ENCODE measurements at regions not wholly inside any gene's neighbourhood (a gene's known extent, or its start where the extent isn't known, plus 50 kb on each side); places are given as distances from the start of the nearest gene placed in this dataset.

GRCh38 chr6:95923518-95923917 is 92.3 kb upstream of the FUT9 start:
- Histone ChIP-seq H3K9me3 (no peaks in the 10 kb centered on the region), H3K9ac (ENCODE audit: low read depth in 2 of 2, low read length in 2 of 2) (no peak overlapping the region), H3K27ac (no peak overlapping the region), H3K4me1 (no peaks in the 10 kb centered on the region), H3K27me3 (no peaks in the 10 kb centered on the region), H3K4me3 (no peak overlapping the region), H3K36me3 (no peaks in the 10 kb centered on the region)
- TF ChIP-seq CTCF (IDR thresholded peaks at IDR 0.05), result no peak
- DNase-seq, result no peak
- intact Hi-C loops (cut with DNase I), result no loop called here

- no peaks in the 10 kb centered on the region for H3K36me3 ChIP-seq
- H3K9me3 ChIP-seq, result no peaks in the 10 kb centered on the region
- no peaks in the 10 kb centered on the region for H3K27me3 ChIP-seq
- H3K4me3 ChIP-seq, result no peak overlapping the region
- intact Hi-C loops (cut with DNase I), result no loop called here
- TF ChIP-seq CTCF (IDR thresholded peaks at IDR 0.05), result no peak
- no peak overlapping the region for H3K27ac ChIP-seq
- no peak overlapping the region for H3K9ac ChIP-seq (ENCODE audit: low read depth in 2 of 2, low read length in 2 of 2)
- no peak for DNase-seq
- H3K4me1 ChIP-seq, result no peaks in the 10 kb centered on the region
Observed at GRCh38 chr6:95935736-95936135, 80.0 kb upstream of the FUT9 start.

- H3K27me3 ChIP-seq, result no peaks in the 10 kb centered on the region
- H3K9ac ChIP-seq (ENCODE audit: low read depth in 2 of 2, low read length in 2 of 2), result no peak overlapping the region
- no peaks in the 10 kb centered on the region for H3K36me3 ChIP-seq
- no peaks in the 10 kb centered on the region for H3K4me1 ChIP-seq
- H3K4me3 ChIP-seq, result no peak overlapping the region
- DNase-seq, result no peak
- no peak overlapping the region for H3K27ac ChIP-seq
- intact Hi-C loops (cut with DNase I), result no loop called here
- TF ChIP-seq CTCF (IDR thresholded peaks at IDR 0.05), result no peak
- no peaks in the 10 kb centered on the region for H3K9me3 ChIP-seq
Observed at GRCh38 chr6:95946906-95947305, 68.9 kb upstream of the FUT9 start.

- Histone ChIP-seq H3K9me3 (no peaks in the 10 kb centered on the region), H3K27ac (no peak overlapping the region), H3K27me3 (no peaks in the 10 kb centered on the region), H3K4me1 (no peaks in the 10 kb centered on the region), H3K4me3 (no peak overlapping the region), H3K9ac (ENCODE audit: low read depth in 2 of 2, low read length in 2 of 2) (no peak overlapping the region), H3K36me3 (no peaks in the 10 kb centered on the region)
- TF ChIP-seq CTCF (IDR thresholded peaks at IDR 0.05), result no peak
- intact Hi-C loops (cut with DNase I), result no loop called here
- no peak for DNase-seq
Observed at GRCh38 chr6:95948324-95948723, 67.5 kb upstream of the FUT9 start.

- no peaks in the 10 kb centered on the region for H3K36me3 ChIP-seq
- no peak for DNase-seq
- H3K9me3 ChIP-seq, result no peaks in the 10 kb centered on the region
- TF ChIP-seq CTCF (IDR thresholded peaks at IDR 0.05), result no peak
- intact Hi-C loops (cut with DNase I), result no loop called here
- no peaks in the 10 kb centered on the region for H3K27me3 ChIP-seq
- no peaks in the 10 kb centered on the region for H3K4me1 ChIP-seq
- no peak overlapping the region for H3K9ac ChIP-seq (ENCODE audit: low read depth in 2 of 2, low read length in 2 of 2)
- no peak overlapping the region for H3K27ac ChIP-seq
- H3K4me3 ChIP-seq, result no peak overlapping the region
Observed at GRCh38 chr6:95949985-95950384, 65.8 kb upstream of the FUT9 start.

GRCh38 chr6:95958686-95959085 is 57.1 kb upstream of the FUT9 start:
- TF ChIP-seq CTCF (IDR thresholded peaks at IDR 0.05), result no peak
- H3K36me3 ChIP-seq, result no peaks in the 10 kb centered on the region
- intact Hi-C loops (cut with DNase I), result no loop called here
- no peaks in the 10 kb centered on the region for H3K4me1 ChIP-seq
- no peak for DNase-seq
- H3K27me3 ChIP-seq, result no peaks in the 10 kb centered on the region
- no peak overlapping the region for H3K4me3 ChIP-seq
- H3K9ac ChIP-seq (ENCODE audit: low read depth in 2 of 2, low read length in 2 of 2), result no peak overlapping the region
- H3K27ac ChIP-seq, result no peak overlapping the region
- no peaks in the 10 kb centered on the region for H3K9me3 ChIP-seq
